ENCODE measurements at regions not wholly inside any gene's neighbourhood (a gene's known extent, or its start where the extent isn't known, plus 50 kb on each side); places are given as distances from the start of the nearest gene placed in this dataset.

GRCh38 chr20:48006036-48006833, 221.0 kb upstream of the SULF2 start:
- no TSS peak for BruUV-seq (replicated peaks)
- Histone ChIP-seq H3K27ac (ENCODE audit: control insufficient read depth, insufficient read depth) (no peak overlapping the region), H3K27me3 (replicated peaks in 1 of 2; ENCODE audit: control insufficient read depth in 2 of 2, insufficient read depth in 2 of 2, low read length in 1 of 2) (no peaks in the 10 kb centered on the region), H4K20me1 (ENCODE audit: control insufficient read depth, insufficient read depth) (no peaks in the 10 kb centered on the region), H3K9me3 (replicated peaks; ENCODE audit: control insufficient read depth, insufficient read depth, low read length) (peaks cover 34% of the 10 kb centered on the region), H2AFZ (ENCODE audit: control insufficient read depth, low read depth, low read length) (peak overlapping the region; percentile 13; the same call in 1 of the 2 replicates), H3K36me3 (ENCODE audit: control insufficient read depth in 2 of 2, insufficient read depth in 2 of 2, low read length in 1 of 2) (no peaks in the 10 kb centered on the region), H3K4me1 (ENCODE audit: control insufficient read depth, insufficient read depth, low read length) (peaks cover 43% of the 10 kb centered on the region), H3K79me2 (ENCODE audit: control insufficient read depth, insufficient read depth, low read length) (no peaks in the 10 kb centered on the region), H3K9ac (ENCODE audit: control insufficient read depth, insufficient read depth, low read length) (no peak overlapping the region), H3K4me2 (ENCODE audit: control insufficient read depth, insufficient read depth) (0 out of 2 replicates have a peak overlapping the region, but pooled peaks have one; percentile 10), H3K4me3 (no peak overlapping the region)
- WGBS (ENCODE audit: insufficient coverage, insufficient replicate concordance, low lambda C conversion rate, missing lambda C conversion rate): under 1% methylated on average over 14 of the region's 14 CpGs
- no peak for TF ChIP-seq EGR1 (IDR thresholded peaks at IDR 0.05; ENCODE audit: borderline replicate concordance in 1 of 2, low read depth in 2 of 2, low read length in 2 of 2)
- no peak for TF ChIP-seq SKIL (IDR thresholded peaks at IDR 0.05; ENCODE audit: low read depth, poor library complexity, severe bottlenecking)
- peak in 1 of 2 experiments; percentile 30; a peak in 2 of 4 replicates for TF ChIP-seq ETV6 (conservative IDR thresholded peaks at IDR 0.05 in 1 of 2, IDR thresholded peaks at IDR 0.05 in 1 of 2; ENCODE audit: borderline replicate concordance in 1 of 2, low read depth in 1 of 2)
- TF ChIP-seq RUNX3 (IDR thresholded peaks at IDR 0.05; ENCODE audit: low read length): peak; percentile 69
- TF ChIP-seq NFXL1 (IDR thresholded peaks at IDR 0.05; ENCODE audit: borderline replicate concordance): no peak
- RAD21 ChIA-PET (ENCODE audit: unreplicated experiment): no interaction called here
- ATAC-seq (peak; percentile 38), FAIRE-seq (no peak), DNase-seq (ENCODE audit: low read depth, low spot score) (peak; percentile 56)
- in situ Hi-C loops (cut with MboI) (no loop called here), intact Hi-C loops (cut with micrococcal nuclease; ENCODE audit: unreplicated experiment) (no loop called here)
- POLR2A ChIA-PET: no interaction called here
- SMC1A ChIA-PET (ENCODE audit: uncharacterized antibody, unreplicated experiment): no interaction called here
- CTCF ChIA-PET: interaction anchor here (0.7 kb wide), 1 partner anchor 61 kb away, joined by 3 read pairs; no protein-coding TSS in a partner anchor
